ENCODE measurements at regions not wholly inside any gene's neighbourhood (a gene's known extent, or its start where the extent isn't known, plus 50 kb on each side); places are given as distances from the start of the nearest gene placed in this dataset.

DNA sequence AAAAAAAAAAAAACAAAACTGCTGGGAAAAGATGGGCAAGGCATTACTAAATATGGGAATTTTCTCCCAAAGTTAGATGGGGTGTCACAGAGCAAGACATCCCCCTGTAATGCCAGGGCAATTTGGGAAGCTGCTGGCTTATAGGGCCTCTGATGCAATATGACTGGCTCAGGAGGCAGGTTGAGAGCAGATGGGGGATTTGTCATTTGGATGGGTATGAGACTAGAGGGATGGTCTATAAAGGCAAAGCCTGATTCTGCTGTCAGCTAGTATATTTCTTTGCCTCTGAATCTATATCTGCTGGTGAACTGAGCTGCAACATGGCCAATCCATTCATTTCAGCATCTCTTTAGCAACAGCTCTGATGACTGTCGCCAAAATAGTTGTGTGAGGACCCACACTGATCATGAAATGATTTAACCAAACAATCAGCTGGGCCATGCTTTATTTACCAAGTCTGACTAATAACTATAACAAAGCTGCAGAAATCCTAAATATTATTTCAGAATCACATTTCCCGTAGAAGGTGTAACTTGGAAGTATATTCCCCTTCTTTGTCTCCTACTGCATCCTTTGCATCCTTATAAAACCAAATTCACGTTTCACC, 455.1 kb upstream of the ZNF608 start:
- ATAC-seq (ENCODE audit: low FRiP score), result no peak
- no peak for DNase-seq (ENCODE audit: low spot score)
- TF ChIP-seq CTCF (IDR thresholded peaks at IDR 0.05), result no peak

GRCh38 chr5:125202353-125202752, 455.9 kb upstream of the ZNF608 start:
- ATAC-seq (ENCODE audit: low FRiP score) (no peak), DNase-seq (ENCODE audit: low spot score) (no peak)
- TF ChIP-seq CTCF (IDR thresholded peaks at IDR 0.05), result no peak

- no peak for TF ChIP-seq CTCF (IDR thresholded peaks at IDR 0.05)
- ATAC-seq (ENCODE audit: low FRiP score) (no peak), DNase-seq (ENCODE audit: low spot score) (no peak)
Observed at GRCh38 chr5:125202871-125203438, 456.5 kb upstream of the ZNF608 start.

- no peak for TF ChIP-seq CTCF (IDR thresholded peaks at IDR 0.05)
- ATAC-seq (ENCODE audit: low FRiP score) (no peak), DNase-seq (ENCODE audit: low spot score) (no peak)
Observed at GRCh38 chr5:125203912-125204311, 457.5 kb upstream of the ZNF608 start.

- TF ChIP-seq CTCF (IDR thresholded peaks at IDR 0.05), result no peak
- ATAC-seq (ENCODE audit: low FRiP score) (no peak), DNase-seq (ENCODE audit: low spot score) (no peak)
Observed at GRCh38 chr5:125205601-125206225, 459.3 kb upstream of the ZNF608 start.

GRCh38 chr5:125207856-125208255, 461.4 kb upstream of the ZNF608 start:
- no peak for TF ChIP-seq CTCF (IDR thresholded peaks at IDR 0.05)
- DNase-seq (ENCODE audit: low spot score), result no peak
- ATAC-seq (ENCODE audit: low FRiP score), result no peak

- ATAC-seq (ENCODE audit: low FRiP score), result no peak
- no peak for DNase-seq (ENCODE audit: low spot score)
- no peak for TF ChIP-seq CTCF (IDR thresholded peaks at IDR 0.05)
Observed at GRCh38 chr5:125209650-125210049, 463.2 kb upstream of the ZNF608 start.

Data from omental fat pad (tissue), 3 donors.